ENCODE measurements at regions not wholly inside any gene's neighbourhood (a gene's known extent, or its start where the extent isn't known, plus 50 kb on each side); places are given as distances from the start of the nearest gene placed in this dataset.

- TF ChIP-seq ZNF136 (CRISPR knock-in tag; IDR thresholded peaks at IDR 0.05; ENCODE audit: low read depth), result 0 out of 2 replicates have a peak, but pooled peaks have one; percentile 80
- 0 out of 2 replicates have a peak, but pooled peaks have one; percentile 31 for TF ChIP-seq ZNF451 (CRISPR knock-in tag; IDR thresholded peaks at IDR 0.05)
Measured at GRCh38 chr20:22684072-22684762, 99.8 kb upstream of the FOXA2 start (continued).

DNA sequence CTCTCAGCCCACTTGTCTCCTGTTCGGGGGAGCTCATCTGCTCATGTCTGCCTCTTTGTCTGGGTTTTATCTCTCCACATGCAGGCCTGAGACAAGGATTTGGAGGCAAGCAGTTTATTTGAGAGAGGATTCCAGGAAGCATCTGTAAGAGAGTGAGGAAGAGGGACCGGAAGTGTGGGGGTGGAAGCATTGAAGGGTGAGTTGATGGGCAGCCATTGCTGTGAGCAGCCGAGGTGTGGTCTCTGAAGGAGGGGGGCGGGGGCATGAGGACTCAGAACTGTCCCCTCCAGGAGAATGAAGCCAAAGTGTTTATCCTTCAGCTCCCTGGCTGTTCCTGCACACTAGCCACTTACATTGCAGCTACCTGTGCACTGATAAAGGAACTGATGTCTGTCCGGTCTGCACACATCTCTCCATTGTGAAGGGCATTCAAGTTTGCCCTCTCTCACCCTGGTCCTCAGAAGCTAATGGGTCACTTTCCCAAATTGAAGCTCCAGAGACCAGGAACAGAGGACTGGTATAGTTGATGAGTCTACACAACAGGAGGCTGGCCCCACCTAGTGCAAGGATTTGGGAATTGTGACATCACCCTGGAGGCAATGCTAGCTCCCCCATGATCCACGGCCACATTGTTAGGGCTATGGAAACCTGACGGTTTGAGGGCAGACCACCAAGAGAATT is 100.5 kb upstream of the FOXA2 start:
- no peaks in the 10 kb centered on the region for H3K36me3 ChIP-seq (replicated peaks in 1 of 2; ENCODE audit: control insufficient read depth in 1 of 2, insufficient read depth in 2 of 2, low read length in 2 of 2)
- BruUV-seq (replicated peaks), result no TSS peak
- POLR2A ChIA-PET, result no interaction called here
- intact Hi-C loops (cut with micrococcal nuclease; ENCODE audit: unreplicated experiment), result loop anchor here (1.0 to 5.0 kb wide), 8 partner anchors 68 to 351 kb away; no protein-coding TSS in a partner anchor
- ATAC-seq (no peak), FAIRE-seq (no peak), DNase-seq (ENCODE audit: low spot score) (no peak)
- no peak overlapping the region for H2AFZ ChIP-seq (ENCODE audit: low read length)
- no peaks in the 10 kb centered on the region for H3K9me3 ChIP-seq (ENCODE audit: low read length)
- no peaks in the 10 kb centered on the region for H3K79me2 ChIP-seq (ENCODE audit: insufficient read depth, low read length)
- in situ Hi-C loops (cut with HindIII; ENCODE audit: extremely low pct_ligation_motif_present, low pct_unique_long_range_greater_than_20kb), result loop anchor here (5.0 kb wide), 3 partner anchors 98 to 348 kb away; no protein-coding TSS in a partner anchor
- H4K20me1 ChIP-seq (ENCODE audit: insufficient read depth, low read length), result no peaks in the 10 kb centered on the region
- CTCF ChIA-PET (ENCODE audit: low intra/inter-chr PET ratio, low total read pairs), result interaction anchor here (1.1 to 7.5 kb wide), 7 partner anchors 98 to 381 kb away, joined by 3 to 231 read pairs (median 14); no protein-coding TSS in a partner anchor
- H3K9ac ChIP-seq (ENCODE audit: insufficient read depth, low read depth, low read length), result no peak overlapping the region
- H3K4me2 ChIP-seq (ENCODE audit: low read depth, low read length), result no peak overlapping the region
- H3K4me1 ChIP-seq (ENCODE audit: insufficient read depth, low read length), result peaks cover 12% of the 10 kb centered on the region
- WGBS (ENCODE audit: low lambda C conversion rate), result 17% methylated on average over 7 of the region's 7 CpGs
- peaks cover 0 to 3% of the 10 kb centered on the region in 2 experiments; a peak in 1 of 5 replicates for H3K27me3 ChIP-seq (ENCODE audit: control insufficient read depth in 1 of 2, insufficient read depth in 2 of 2, low read length in 2 of 2)
- no peak overlapping the region for H3K4me3 ChIP-seq (replicated peaks in 1 of 3; ENCODE audit: insufficient read depth in 1 of 3, low read depth in 2 of 3, low read length in 3 of 3)
- no peak overlapping the region for H3K27ac ChIP-seq (ENCODE audit: extremely low read length, insufficient read depth, low read length)
- no peak for TF ChIP-seq MBNL3 (CRISPR knock-in tag; conservative IDR thresholded peaks at IDR 0.05)
- TF ChIP-seq ZNF589 (CRISPR knock-in tag; conservative IDR thresholded peaks at IDR 0.05), result no peak
- TF ChIP-seq ZZZ3 (CRISPR knock-in tag; IDR thresholded peaks at IDR 0.05; ENCODE audit: borderline replicate concordance), result 0 out of 2 replicates have a peak, but pooled peaks have one; percentile 31
- TF ChIP-seq HNF4A (CRISPR knock-in tag; IDR thresholded peaks at IDR 0.05), result no peak
- no peak for TF ChIP-seq NR2C2 (CRISPR knock-in tag; IDR thresholded peaks at IDR 0.05; ENCODE audit: borderline replicate concordance)
- TF ChIP-seq, protein P1, sequence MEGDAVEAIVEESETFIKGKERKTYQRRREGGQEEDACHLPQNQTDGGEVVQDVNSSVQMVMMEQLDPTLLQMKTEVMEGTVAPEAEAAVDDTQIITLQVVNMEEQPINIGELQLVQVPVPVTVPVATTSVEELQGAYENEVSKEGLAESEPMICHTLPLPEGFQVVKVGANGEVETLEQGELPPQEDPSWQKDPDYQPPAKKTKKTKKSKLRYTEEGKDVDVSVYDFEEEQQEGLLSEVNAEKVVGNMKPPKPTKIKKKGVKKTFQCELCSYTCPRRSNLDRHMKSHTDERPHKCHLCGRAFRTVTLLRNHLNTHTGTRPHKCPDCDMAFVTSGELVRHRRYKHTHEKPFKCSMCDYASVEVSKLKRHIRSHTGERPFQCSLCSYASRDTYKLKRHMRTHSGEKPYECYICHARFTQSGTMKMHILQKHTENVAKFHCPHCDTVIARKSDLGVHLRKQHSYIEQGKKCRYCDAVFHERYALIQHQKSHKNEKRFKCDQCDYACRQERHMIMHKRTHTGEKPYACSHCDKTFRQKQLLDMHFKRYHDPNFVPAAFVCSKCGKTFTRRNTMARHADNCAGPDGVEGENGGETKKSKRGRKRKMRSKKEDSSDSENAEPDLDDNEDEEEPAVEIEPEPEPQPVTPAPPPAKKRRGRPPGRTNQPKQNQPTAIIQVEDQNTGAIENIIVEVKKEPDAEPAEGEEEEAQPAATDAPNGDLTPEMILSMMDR (CRISPR knock-in tag; IDR thresholded peaks at IDR 0.05), result peak; percentile 49
- peak; percentile 7; the same call in 1 of the 2 replicates for TF ChIP-seq CEBPB (IDR thresholded peaks at IDR 0.05; ENCODE audit: borderline replicate concordance, low read depth, low read length)
- TF ChIP-seq CHCHD3 (CRISPR knock-in tag; IDR thresholded peaks at IDR 0.05), result no peak
- TF ChIP-seq PHF8 (CRISPR knock-in tag; IDR thresholded peaks at IDR 0.05), result no peak
- TF ChIP-seq FOSL1 (CRISPR knock-in tag; IDR thresholded peaks at IDR 0.05; ENCODE audit: borderline replicate concordance), result no peak
- TF ChIP-seq STAG1 (CRISPR knock-in tag; IDR thresholded peaks at IDR 0.05), result peak; percentile 68
- peak; percentile 39; the same call in 1 of the 2 replicates for TF ChIP-seq CREB1 (IDR thresholded peaks at IDR 0.05)
- no peak for TF ChIP-seq CREB1 (CRISPR knock-in tag; IDR thresholded peaks at IDR 0.05)

Data from HepG2 (cell line).